Activated T-cell treated with anti-CD3 and anti-CD28 coated beads for 24 hours (primary cell): ENCODE measurements at regions not wholly inside any gene's neighbourhood (a gene's known extent, or its start where the extent isn't known, plus 50 kb on each side); places are given as distances from the start of the nearest gene placed in this dataset.

Source experiments
- DNase-seq: peaks from one replicate; pipeline ENCODE4 v3.0.0-alpha.2; 2020; ENCODE audit warnings: low read depth

- no peak for DNase-seq
Observed at GRCh38 chr5:53331463-53331862, 149.0 kb upstream of the FST start.

DNA sequence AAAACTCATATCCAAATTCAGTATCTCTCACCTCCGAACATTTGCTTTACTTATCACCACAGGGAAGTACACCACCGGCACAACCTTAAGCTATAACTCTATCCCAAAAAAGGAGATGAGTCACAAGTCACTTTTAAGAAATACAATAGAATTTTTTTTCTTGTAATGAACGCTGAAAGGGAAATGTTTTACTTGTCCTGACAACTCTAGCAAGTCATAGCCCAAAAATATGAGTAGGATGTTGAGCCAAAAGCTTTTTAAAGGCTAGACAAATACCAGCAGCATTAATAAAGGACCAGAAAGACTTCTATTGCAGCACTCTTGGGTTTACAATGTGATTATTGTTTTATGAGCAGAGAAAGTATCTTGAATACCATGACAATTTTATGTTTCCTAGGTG is 147.3 kb upstream of the FST start:
- DNase-seq, result no peak

- DNase-seq, result no peak
Observed at GRCh38 chr5:53334431-53334941, 145.9 kb upstream of the FST start.

DNA sequence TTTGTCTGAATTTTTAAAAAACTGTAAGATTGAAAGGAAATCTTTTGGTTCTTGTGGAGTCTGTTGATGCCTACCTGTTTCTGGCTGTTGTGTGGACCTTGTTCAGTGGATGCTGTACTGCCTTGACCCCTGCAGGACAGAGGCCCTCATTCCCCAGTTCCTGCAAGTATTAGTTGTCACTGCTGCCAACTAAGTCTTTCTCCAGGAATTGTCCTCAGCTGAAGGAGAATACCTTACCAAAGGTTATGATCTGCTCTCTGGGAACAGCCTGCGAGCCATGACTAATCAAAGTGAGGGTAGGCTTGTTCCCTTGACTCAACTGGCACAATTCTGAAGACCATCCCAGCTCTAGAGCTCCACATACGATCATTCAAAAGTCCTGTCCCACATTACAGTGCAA is 145.3 kb upstream of the FST start:
- no peak for DNase-seq

- no peak for DNase-seq
Observed at GRCh38 chr5:53337827-53338226, 142.6 kb upstream of the FST start.

DNA sequence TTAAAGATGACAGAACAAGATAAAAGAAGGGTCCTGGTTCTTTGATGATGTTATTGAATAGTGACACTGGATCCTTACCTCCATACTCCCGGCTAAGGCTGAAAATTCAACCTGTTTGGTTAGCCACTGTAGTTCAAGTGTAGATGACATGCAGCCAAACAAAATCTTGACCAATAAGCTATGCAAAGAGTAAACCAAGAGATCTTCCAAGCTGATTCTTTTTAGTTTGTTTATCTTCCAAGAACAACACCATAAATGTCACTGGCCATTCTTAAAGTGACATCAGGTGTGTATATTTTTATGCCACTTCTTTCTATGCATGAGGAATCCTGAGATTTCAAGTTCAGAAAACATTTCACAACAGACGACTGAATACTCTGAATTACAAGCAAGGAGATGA is 141.5 kb upstream of the FST start:
- no peak for DNase-seq

- DNase-seq, result no peak
Observed at GRCh38 chr5:53339962-53340540, 140.4 kb upstream of the FST start.

DNA sequence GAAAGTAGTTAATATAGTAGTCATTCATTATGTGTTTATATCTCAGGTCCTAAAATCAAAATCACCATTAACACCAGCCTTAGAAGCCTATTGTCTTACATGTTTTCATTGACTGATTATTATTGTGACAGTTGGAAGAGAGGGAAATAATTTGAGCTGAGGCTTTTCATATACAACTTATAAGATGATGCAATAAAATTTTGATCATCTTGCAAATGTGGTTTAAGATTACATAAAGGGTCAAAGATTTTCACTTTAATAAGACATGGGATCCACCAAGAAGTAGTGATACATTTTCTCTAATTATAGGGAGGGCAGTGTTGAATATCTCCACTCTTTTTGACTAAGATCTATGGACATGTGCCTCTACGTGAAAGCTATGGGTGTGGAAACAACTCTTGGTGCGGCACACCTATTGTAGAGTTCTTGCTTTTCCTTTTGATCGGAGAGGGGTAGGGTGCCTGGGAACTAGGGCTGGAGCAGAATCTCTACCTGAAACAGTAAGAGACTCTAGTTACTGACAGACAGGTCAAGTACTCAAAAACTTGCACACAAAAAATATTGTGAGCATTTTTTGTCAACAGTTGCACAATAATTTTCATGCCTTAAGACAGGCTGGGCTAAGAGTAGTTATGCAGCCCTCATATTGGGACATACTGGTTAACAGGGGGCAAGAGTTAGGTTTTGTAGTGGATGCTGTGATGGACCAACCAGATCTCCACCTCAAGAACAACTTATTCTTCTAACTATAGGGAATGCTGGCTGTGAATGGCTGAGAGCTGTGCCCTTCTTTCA is 139.3 kb upstream of the FST start:
- DNase-seq, result no peak

DNA sequence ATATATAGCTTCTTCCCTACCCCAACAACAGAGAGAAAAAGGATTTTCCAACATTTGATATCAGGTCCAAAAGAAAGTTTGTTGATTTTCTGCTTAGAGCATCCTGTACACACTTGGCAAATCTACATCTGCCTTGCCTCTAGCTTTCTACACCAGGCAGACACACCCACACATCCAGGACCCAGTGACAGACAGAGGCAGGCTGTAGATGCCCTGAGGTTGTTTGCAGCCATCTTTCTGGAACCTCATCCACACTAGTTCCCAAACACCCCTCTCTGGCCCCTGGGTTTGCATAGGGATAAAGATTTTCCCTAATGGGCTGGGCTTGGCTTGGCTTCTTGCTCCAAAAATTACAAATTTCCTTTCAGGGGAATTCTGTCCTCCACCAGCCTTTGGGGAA is 138.2 kb upstream of the FST start:
- no peak for DNase-seq

DNA sequence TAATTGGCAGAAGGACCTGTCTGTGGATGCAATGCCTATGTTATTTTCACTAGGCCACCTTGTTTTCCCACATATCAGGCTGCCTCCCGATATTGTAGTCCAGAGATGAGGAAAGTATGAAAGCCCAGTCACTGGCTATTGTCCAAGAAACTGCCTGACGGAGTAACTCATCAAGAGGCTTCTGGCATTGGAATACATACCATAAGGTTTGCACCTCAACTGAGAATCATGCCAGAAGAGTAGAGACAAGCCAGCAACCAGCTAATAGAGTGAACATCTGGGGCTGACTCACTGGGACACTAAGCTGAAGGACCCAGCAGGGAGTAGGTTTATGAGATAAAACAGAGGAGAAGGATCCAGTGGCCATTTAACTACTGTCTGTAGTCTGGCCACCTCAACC is 137.2 kb upstream of the FST start:
- no peak for DNase-seq

DNA sequence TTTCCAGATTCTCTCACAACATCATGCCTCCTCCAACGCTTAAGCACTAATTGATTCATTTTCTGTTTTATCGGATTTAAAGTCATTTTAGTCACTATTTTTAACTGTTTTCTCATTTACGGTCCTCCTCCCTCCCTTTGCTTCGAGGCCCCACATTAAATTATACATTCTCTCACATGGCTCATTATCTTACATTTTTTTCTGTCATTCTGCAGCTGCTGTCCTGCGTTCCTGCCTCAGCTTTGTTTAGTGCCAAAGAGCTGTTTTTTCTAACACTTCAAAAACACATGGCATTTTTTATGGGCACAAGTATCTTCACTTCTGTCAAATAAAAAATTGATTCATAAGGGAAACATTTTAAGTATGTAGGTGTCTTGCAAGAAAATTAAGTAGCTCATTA is 130.1 kb upstream of the FST start:
- DNase-seq, result no peak

- no peak for DNase-seq
Observed at GRCh38 chr5:53350991-53351770, 129.2 kb upstream of the FST start.

GRCh38 chr5:53355316-53355715 is 125.1 kb upstream of the FST start:
- DNase-seq, result no peak

DNA sequence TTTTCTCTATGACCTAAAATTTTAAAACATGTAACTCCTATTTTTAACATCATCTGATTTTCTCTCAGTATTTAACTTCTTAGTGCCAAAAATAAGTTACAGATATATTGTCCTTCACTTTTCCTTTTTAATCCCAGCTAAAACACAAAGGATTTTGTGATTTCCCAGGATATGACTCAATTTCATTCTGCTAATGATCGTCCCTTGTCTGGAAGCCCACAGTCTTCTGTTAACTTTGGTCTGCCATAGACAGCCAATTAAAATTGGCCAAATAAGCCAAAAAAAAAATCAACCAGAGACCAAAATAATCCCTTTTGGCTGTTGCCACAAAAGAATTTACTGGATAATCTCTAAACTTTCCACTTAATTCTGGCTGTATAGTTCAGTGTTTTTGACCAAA is 124.5 kb upstream of the FST start:
- no peak for DNase-seq

DNA sequence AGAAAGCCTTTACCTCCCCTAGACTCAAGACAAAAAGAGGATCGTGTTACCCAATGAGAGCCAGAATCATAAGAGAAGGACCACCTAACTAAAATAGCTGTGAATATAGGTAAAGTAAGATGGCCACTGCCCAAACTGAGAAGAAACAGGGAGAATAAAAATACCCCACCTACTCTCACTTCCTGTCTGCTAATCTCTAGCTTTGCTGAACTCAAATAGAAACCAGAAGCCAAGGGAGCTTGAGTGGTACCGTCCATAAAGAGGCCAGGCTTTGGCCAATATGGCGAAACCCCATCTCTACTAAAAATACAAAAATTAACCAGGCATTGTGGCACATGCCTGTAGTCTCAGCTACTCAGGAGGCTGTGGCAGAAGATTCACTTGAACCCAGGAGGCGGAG is 123.0 kb upstream of the FST start:
- no peak for DNase-seq

- DNase-seq, result no peak
Observed at GRCh38 chr5:53358794-53359193, 121.6 kb upstream of the FST start.

- no peak for DNase-seq
Observed at GRCh38 chr5:53359916-53360517, 120.4 kb upstream of the FST start.

- DNase-seq, result no peak
Observed at GRCh38 chr5:53360811-53361210, 119.6 kb upstream of the FST start.

DNA sequence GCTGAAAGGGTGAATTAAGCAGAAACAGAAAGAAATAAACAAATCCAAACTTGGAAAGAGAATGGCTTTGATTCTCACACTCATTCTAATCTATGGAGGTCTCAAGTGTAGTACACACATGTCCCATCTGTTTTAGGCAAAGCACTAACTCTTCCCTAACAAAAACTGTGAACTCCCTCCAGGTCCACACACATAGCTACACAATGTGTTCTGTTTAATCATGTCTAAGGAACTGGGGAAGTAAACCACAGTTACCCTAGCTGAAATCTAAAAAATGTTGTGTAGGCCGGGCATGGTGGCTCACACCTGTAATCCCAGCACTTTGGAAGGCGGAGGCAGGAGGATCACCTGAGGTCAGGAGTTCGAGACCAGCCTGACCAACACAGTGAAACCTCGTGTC is 118.7 kb upstream of the FST start:
- DNase-seq, result no peak

GRCh38 chr5:53362521-53362941 is 117.9 kb upstream of the FST start:
- DNase-seq, result no peak

DNA sequence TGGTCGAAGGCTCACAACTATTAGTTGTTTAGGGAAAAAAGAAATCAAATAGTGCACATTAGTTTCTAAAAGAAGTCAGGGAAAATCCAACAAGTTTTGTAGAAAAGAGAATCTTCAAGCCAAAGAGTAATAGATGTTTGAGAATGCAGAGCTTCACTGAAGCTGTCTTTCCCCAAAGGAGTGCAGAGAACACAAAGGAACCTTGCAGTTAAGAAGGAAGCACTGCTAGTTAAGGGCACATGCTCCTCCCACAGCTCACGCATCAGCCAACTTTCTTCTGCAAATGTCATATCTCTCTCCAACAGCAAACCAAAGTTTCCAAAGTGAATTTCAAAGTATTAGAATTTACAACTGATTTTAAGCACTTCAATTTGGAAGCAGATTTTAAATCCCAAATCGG is 116.4 kb upstream of the FST start:
- DNase-seq, result no peak

DNA sequence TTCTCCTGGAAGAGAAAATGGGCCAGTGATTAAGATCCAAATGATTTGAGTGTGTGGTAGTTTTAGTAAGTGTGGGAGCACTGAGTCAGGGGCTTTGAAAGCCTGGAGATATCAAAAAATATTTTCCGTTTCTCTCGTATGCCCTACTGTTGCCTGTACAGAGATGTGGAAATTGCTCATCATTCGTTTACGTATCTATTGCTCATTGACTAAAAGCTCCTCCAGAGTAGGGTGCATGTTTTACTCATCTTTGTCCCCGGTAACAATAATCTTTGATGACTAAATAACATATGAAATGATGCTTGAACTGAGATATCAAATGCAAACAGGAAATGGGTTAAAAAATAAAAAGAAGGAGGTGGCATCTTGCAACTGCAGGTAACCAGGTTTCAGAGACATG is 114.2 kb upstream of the FST start:
- DNase-seq, result no peak

GRCh38 chr5:53367727-53368126 is 112.7 kb upstream of the FST start:
- no peak for DNase-seq
